NOMO-1 treated with dmso at 0.1 percent for 144 hours (cell line): ENCODE measurements at regions not wholly inside any gene's neighbourhood (a gene's known extent, or its start where the extent isn't known, plus 50 kb on each side); places are given as distances from the start of the nearest gene placed in this dataset.

ENCODE experiments used
- DNase-seq: peaks from one replicate; lab custom pipeline; 2025; ENCODE audit not compliant: unreplicated experiment; lab: John Stamatoyannopoulos, UW

GRCh38 chr7:131899271-131900030 is 343.0 kb upstream of the PODXL start:
- no peak for DNase-seq

DNA sequence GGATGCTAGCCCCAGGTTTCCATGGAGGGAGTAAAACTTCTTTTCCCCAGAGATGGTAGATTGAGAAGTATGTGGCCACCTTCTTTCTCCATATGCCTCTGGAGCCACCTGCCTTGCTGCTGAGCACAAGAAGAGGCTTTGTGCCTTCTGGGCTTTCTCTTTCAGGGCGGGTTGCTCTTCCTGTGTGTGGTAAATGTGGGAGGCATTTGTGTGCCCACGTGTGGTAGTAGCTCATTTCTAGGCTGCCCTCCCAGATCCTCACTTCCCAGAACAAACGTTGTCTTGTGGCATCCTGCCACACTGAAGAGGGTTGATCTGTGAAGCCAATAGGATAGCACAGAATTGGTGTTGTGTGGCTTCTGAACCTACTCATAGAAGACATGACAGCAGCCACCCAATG is 342.0 kb upstream of the PODXL start:
- no peak for DNase-seq

DNA sequence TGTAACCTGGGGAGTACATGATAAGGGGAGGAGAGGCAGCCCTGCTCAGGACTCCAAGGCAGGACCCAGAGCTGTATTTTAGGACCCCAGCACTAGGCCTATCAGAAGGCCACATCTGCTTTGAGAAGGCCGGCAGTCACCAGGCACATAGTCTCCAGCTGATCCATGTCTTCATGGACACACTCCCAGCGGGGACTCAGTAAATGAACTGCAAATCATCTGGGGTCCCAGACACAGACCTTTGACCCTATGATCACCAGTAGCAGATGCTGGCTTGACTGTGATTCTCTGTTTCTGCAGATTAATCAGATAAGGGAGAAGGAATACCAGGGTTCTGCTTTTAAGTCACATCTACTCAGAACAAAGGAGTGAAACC is 341.4 kb upstream of the PODXL start:
- no peak for DNase-seq

- no peak for DNase-seq
Observed at GRCh38 chr7:131897016-131897789, 340.8 kb upstream of the PODXL start.

DNA sequence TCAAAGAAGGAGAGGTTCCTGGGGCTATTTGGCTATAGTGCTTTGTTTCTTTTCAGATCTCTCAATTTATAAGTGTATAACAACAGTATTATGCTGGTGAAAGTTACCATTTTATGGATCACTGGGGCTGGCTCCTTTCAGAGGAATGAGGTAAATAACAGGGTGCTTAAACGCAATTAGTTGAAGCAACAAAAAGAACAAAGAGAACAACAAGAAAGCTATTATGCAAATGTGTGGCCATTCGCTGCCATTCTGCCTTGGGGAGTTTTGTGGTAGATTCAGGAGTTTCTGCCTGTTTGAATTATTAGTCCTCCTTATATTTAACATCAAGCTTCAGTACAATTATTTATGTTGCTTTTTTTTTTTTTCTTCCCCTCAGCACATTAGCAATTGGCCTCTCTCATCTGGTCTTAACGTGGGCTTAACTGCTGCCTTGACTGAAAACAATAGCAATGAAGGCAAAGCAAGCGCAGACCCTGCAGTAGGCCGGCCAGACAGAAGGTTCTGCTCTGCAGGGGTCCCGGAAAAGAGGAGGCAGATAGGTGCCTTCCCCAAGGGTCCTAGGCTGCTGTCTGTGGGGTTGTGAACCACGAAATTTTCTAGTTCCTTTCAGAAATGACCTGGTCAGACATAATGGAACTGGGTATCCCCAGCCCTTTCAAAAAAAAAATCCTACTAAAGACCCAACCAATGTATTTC is 339.9 kb upstream of the PODXL start:
- no peak for DNase-seq

GRCh38 chr7:131895541-131896164 is 339.2 kb upstream of the PODXL start:
- DNase-seq, result no peak

DNA sequence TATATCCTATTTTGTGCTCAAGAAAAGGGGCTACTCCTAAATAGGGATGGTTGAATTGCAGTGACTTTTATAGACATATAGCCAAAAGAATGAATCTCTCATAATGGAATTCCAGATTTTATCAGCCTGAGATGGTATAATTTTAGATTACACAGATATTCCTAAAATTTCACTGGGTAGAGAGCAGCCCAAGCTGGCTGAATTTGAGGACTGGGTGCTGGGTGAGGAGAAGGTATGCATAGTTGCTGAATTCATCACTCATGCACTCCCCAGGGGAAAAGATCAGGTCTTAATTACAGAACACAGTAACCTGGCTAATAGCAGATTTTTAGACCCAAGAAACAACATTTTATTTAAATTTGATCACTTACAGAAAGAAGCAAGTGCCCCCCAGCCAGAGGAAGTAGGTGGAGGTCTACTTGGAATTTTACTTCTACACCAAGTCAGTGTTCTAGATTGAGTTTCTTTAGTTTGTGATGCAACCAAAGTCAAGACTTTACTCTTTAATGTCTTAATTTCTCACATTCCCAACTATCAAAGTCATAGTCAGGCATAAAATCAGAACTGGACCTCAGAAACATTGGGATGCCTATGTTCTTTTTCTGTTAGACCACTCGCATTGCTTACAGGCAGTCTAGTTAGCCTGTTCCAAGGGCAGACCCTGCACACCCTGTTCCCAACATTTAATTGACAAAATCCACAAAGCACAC is 337.4 kb upstream of the PODXL start:
- DNase-seq, result no peak

DNA sequence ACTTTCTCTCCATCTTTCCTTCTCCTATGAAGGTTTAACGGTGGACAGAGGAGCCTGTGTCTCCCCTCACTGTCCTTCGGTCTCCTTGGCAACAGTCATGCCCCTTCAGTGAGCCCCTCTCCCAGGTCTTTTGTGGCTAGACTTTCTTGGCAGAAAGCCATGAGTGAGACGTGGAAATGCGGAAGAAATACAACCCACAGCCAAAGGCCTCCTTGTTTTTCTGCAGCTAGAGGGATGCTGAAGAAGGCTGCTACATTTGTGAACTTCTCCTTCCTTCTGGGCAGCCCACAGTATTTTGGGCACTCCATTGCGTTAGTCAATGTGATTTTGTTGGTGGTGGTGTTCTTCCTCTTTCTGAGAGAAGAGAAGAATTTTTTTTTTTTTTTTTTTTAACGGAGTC is 333.7 kb upstream of the PODXL start:
- DNase-seq, result peak; percentile 3

- DNase-seq, result no peak
Observed at GRCh38 chr7:131889572-131890150, 333.2 kb upstream of the PODXL start.

DNA sequence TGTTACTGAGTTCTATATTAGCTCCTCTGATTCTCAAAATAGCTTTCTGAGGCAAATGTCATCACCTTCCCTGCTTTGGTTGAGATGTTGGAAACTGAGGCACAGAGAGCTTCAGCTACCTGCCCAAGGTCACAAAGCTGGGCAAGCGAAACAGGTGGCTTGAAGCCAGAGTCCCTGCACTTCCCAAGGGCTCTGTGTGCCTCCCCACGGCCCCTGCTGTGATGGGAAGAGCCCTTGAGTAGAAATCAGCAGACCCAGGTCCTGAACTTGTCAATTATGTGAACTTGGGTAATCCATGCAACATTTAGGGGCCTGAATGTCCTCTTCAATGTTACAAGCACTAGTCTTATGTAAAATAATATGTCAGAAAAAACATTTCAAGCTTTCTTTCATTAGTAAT is 327.3 kb upstream of the PODXL start:
- DNase-seq, result no peak

DNA sequence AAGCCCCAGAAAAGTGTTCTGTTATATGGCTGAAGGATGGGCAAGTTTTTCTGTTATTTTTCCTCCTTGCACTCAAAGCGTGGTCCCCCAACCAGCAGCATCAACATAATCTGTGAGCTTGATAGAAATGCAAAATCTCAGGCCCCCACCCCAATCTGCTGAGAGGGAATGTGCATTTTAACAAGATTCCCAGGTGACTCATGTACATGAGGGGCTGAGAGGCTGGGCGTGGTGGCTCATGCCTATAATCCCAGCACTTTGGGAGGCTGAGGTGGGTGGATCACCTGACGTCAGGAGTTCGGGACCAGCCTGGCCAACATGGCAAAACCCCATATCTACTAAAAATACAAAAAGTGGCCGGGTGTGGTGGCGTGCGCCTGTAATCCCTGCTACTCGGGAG is 326.8 kb upstream of the PODXL start:
- no peak for DNase-seq

GRCh38 chr7:131882321-131882720 is 325.9 kb upstream of the PODXL start:
- no peak for DNase-seq

DNA sequence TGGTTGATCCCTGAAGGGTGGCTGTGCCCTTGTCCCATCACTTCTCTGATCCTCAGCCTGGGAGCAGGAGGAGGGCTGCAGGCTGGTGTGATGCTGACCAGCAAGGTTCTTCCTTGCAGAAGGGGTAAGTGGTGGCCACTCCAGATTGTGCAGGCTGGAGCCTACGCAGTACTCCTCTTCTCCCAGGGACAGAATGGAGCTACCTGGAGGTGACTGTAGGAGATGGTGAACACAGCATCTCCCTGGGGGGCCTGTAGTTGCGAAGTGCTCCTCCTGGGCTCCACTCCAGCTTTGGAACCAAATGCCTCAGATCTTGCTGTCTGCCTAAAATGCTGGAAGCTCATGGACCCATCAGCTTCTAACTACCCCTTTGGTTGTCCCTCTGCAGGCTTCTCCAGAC is 323.6 kb upstream of the PODXL start:
- no peak for DNase-seq

DNA sequence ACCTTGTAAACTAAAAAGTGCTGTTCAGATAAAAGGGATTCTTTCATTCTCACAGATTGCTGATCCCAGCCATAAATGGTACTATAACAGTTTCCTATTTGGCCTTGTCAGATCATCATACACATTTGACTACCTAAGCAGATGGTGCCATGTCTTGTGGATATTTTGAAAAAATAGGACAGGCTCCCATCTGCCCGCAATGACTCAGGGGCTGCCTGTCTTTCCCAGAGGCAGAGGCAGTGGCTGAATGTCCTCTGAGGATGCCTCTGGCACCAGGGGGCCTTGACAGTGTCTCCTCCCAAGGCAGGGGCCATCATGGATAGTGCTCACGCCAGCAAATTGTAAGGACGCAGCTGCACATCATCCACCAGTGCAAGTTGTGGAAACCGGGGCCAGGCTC is 323.0 kb upstream of the PODXL start:
- DNase-seq, result no peak

DNA sequence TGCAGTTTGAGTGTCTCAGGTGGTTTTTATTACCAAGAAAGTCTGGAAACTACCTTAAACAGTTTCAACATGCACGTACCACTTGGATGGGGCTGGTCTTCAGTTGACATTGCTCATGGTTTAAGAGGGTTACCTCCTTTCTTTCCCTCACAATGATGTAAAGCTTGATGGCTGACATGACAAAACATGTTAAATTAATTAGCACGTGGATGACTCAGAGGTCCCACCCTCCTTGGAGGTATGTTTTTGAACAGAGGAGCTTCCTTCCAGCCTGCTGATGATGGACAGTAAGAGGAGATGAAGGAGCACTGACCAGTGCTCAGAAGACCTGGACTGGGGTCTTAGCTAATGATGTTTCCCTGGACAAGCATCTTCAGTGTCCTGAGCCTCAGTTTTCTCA is 322.3 kb upstream of the PODXL start:
- no peak for DNase-seq

DNA sequence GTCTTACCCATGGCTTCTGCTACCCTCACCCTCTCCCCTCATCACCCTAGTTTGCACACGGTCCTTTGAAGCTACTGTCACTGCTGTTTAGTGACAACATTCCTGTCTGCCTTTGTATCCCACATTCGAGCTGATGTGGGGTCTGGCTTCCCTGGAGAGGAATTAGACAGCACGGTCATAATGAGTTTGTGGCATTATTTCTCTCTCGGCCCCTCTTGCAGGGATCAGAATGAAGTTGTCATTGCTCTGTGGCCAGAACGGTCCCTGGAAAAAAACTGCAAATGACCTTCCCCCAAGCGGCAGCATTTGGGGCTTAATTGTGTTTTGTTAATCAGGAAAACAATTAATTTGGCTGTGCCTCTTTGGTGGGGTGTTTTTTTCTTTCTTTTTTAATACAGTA is 317.2 kb upstream of the PODXL start:
- no peak for DNase-seq

- DNase-seq, result no peak
Observed at GRCh38 chr7:131869986-131870385, 313.6 kb upstream of the PODXL start.

- DNase-seq, result no peak
Observed at GRCh38 chr7:131869169-131869844, 312.9 kb upstream of the PODXL start.

DNA sequence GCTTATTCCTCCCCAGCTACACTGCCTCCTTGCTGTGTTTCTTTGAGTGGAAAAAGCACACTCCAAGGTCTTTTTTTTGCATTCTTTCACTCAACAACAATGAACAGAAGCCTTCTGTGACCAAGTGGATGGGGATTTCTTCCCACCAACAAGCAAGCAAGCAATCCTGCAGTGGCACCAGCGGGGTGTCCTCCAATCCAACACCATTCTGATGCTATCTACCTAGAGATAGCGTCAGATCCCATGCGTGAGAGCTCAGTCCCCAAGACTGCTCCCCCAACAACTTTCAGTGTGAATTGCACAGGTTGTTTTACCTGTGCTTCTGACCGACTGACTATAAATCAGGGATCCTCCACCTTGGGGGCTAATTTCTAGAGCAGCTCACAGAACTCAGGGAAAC is 311.0 kb upstream of the PODXL start:
- DNase-seq, result no peak

DNA sequence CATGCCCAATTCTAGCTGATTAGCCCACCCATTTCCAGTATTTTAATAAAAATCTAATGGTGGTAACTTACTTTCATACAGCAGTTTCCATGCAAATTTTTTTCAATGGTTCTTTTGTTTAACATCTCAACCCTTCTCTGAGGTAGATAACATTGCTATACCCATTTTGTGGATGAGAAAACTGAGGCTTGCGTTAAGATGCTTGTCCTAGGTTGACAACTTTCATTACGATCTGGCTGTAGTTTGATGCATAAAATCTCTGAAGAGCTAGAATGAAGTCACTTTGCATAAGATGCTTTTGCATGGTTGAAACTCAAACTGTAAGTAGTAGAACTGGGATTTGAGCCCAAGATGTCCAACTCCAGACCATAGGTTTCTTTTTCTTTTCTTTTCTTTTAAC is 309.5 kb upstream of the PODXL start:
- DNase-seq, result no peak
